ENCODE measurements at regions not wholly inside any gene's neighbourhood (a gene's known extent, or its start where the extent isn't known, plus 50 kb on each side); places are given as distances from the start of the nearest gene placed in this dataset.

DNA sequence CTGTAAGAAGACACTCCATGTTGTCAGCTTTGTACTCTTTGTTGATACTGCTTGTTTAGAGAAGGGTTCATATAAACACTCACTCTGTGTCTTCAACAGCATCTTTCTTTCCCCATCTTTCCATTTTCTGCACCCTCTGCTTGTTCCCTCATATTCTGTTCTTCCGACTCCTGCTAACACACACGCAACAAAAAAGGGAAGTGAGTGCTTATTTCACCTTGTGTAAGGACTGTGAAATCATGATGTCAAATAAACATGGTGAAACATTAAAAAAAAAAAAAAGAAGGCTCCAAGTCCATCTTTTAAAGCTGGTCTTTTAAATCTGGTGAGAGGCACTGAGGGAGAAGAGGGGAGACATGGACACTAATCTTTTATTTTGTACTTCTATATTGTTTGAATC, 145.4 kb downstream of the RPAP3 start (continued):
- TF ChIP-seq, protein P1, sequence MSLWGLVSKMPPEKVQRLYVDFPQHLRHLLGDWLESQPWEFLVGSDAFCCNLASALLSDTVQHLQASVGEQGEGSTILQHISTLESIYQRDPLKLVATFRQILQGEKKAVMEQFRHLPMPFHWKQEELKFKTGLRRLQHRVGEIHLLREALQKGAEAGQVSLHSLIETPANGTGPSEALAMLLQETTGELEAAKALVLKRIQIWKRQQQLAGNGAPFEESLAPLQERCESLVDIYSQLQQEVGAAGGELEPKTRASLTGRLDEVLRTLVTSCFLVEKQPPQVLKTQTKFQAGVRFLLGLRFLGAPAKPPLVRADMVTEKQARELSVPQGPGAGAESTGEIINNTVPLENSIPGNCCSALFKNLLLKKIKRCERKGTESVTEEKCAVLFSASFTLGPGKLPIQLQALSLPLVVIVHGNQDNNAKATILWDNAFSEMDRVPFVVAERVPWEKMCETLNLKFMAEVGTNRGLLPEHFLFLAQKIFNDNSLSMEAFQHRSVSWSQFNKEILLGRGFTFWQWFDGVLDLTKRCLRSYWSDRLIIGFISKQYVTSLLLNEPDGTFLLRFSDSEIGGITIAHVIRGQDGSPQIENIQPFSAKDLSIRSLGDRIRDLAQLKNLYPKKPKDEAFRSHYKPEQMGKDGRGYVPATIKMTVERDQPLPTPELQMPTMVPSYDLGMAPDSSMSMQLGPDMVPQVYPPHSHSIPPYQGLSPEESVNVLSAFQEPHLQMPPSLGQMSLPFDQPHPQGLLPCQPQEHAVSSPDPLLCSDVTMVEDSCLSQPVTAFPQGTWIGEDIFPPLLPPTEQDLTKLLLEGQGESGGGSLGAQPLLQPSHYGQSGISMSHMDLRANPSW (CRISPR knock-in tag; conservative IDR thresholded peaks at IDR 0.05; ENCODE audit: low read depth) = no peak
- TF ChIP-seq ZNF532 (CRISPR knock-in tag; IDR thresholded peaks at IDR 0.05; ENCODE audit: borderline replicate concordance) (no peak), MLX (CRISPR knock-in tag; IDR thresholded peaks at IDR 0.05) (no peak), MYBL2 (CRISPR knock-in tag; IDR thresholded peaks at IDR 0.05) (no peak), NFATC4 (CRISPR knock-in tag; IDR thresholded peaks at IDR 0.05) (no peak), USF2 (CRISPR knock-in tag; IDR thresholded peaks at IDR 0.05) (no peak), ATF1 (CRISPR knock-in tag; IDR thresholded peaks at IDR 0.05) (no peak), AFF4 (CRISPR knock-in tag; IDR thresholded peaks at IDR 0.05; ENCODE audit: borderline replicate concordance) (no peak)
- TF ChIP-seq, protein P2, sequence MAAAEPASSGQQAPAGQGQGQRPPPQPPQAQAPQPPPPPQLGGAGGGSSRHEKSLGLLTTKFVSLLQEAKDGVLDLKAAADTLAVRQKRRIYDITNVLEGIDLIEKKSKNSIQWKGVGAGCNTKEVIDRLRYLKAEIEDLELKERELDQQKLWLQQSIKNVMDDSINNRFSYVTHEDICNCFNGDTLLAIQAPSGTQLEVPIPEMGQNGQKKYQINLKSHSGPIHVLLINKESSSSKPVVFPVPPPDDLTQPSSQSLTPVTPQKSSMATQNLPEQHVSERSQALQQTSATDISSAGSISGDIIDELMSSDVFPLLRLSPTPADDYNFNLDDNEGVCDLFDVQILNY (CRISPR knock-in tag; IDR thresholded peaks at IDR 0.05) = no peak

- ChIA-PET CTCF (no interaction called here), POLR2A (no interaction called here)
- ATAC-seq = no peak
- Mint-ChIP-seq H3K9me3 (peaks cover 36% of the 10 kb centered on the region), H3K4me3 (no peak overlapping the region), H3K27me3 (ENCODE audit: low read depth) (peaks cover 2% of the 10 kb centered on the region; the same call in 1 of the 2 replicates), H3K36me3 (peaks cover 28% of the 10 kb centered on the region), H3K27ac (no peak overlapping the region), H3K4me1 (peaks cover 19% of the 10 kb centered on the region)
- no peak for DNase-seq (ENCODE audit: low spot score)
- TF ChIP-seq, protein P2 (CRISPR knock-in tag; IDR thresholded peaks at IDR 0.05) = no peak
- no peak for TF ChIP-seq MYBL2 (CRISPR knock-in tag; IDR thresholded peaks at IDR 0.05)
- no peak for TF ChIP-seq ZNF423 (CRISPR knock-in tag; IDR thresholded peaks at IDR 0.05)
Observed at GRCh38 chr12:47558625-47559345, 147.0 kb downstream of the RPAP3 start.

Data from WTC11 (cell line).